Neural cell (in vitro differentiated cells): ENCODE measurements at regions not wholly inside any gene's neighbourhood (a gene's known extent, or its start where the extent isn't known, plus 50 kb on each side); places are given as distances from the start of the nearest gene placed in this dataset.

Source experiments
- CTCF ChIP-seq: fragments of 450-650 bp; IDR thresholded peaks from 2 replicates; pipeline ENCODE4 v1.5.1; 2014; ENCODE audit warnings: antibody characterized with exemption, mild to moderate bottlenecking, moderate library complexity; ENCODE audit not compliant: poor library complexity, severe bottlenecking
- EP300 ChIP-seq: fragments of 450-650 bp; conservative IDR thresholded peaks from 2 replicates; pipeline ENCODE4 v1.6.1; 2014; ENCODE audit warnings: antibody characterized with exemption, mild to moderate bottlenecking, moderate library complexity; ENCODE audit not compliant: poor library complexity, severe bottlenecking
- EZH2 ChIP-seq: fragments of 200-600, 300-800 bp; shearing (Covaris generic), sonication (generic); IDR thresholded peaks from 2 replicates; pipeline ENCODE4 v1.6.1; 2014; ENCODE audit warnings: antibody characterized with exemption, low read length, borderline replicate concordance, mild to moderate bottlenecking; ENCODE audit not compliant: insufficient read depth, poor library complexity, severe bottlenecking
- POLR2AphosphoS5 ChIP-seq: IDR thresholded peaks from 2 replicates; pipeline ENCODE4 v1.6.1; 2012
- RAD21 ChIP-seq: fragments of 450-650 bp; conservative IDR thresholded peaks from 2 replicates; pipeline ENCODE4 v1.6.1; 2014; ENCODE audit warnings: antibody characterized with exemption, mild to moderate bottlenecking, moderate library complexity
- REST ChIP-seq: IDR thresholded peaks from 2 replicates; pipeline ENCODE4 v1.6.1; 2012; ENCODE audit warnings: borderline replicate concordance
- SMC3 ChIP-seq: fragments of 450-650 bp; conservative IDR thresholded peaks from 2 replicates; pipeline ENCODE4 v1.6.1; 2014; ENCODE audit warnings: antibody characterized with exemption, mild to moderate bottlenecking, moderate library complexity; ENCODE audit not compliant: poor library complexity

DNA sequence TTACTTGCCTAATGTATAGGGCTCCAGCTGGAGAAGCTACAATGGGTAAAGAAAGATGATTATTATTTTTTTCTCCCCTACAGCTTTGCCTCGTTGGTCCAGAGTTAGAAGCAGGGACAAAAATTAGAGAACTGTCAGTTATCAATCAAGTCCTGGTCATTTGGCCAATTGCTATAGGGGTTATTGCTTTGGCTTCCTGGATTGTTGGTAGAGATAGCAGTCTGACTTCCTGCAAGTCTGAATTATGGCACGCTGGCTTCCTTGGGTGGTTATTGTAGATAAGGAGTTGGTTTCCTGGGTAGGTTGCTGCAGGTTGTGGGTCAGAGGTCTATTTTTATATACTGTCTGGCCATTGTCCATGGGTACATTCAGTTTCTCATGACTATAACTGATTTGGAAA lies 84.7 kb upstream of the ELAC2 start:
- no peak for TF ChIP-seq CTCF
- no peak for TF ChIP-seq POLR2AphosphoS5
- TF ChIP-seq EZH2 = no peak
- no peak for TF ChIP-seq REST
- TF ChIP-seq EP300 = no peak
- TF ChIP-seq RAD21 = no peak
- no peak for TF ChIP-seq SMC3
